Activated CD4-positive, alpha-beta T cell treated with anti-CD3 and anti-CD28 coated beads for 4 hours (primary cell): ENCODE measurements at regions not wholly inside any gene's neighbourhood (a gene's known extent, or its start where the extent isn't known, plus 50 kb on each side); places are given as distances from the start of the nearest gene placed in this dataset.

Experiments used
- DNase-seq, 2 donors: peaks; one replicate each; pipeline ENCODE4 v3.0.0-alpha.2; 2020

GRCh38 chr5:73373814-73374510 lies 74.6 kb downstream of the FOXD1 start:
- DNase-seq: no peak

GRCh38 chr5:73370640-73371583 lies 77.7 kb downstream of the FOXD1 start:
- no peak for DNase-seq

- no peak for DNase-seq
Measured at GRCh38 chr5:73370095-73370494, 78.5 kb downstream of the FOXD1 start.

- DNase-seq: no peak
Measured at GRCh38 chr5:73369278-73369677, 79.3 kb downstream of the FOXD1 start.

- DNase-seq: no peak
Measured at GRCh38 chr5:73367650-73368049, 80.9 kb downstream of the FOXD1 start.

GRCh38 chr5:73365990-73366667 lies 82.4 kb downstream of the FOXD1 start:
- DNase-seq: no peak

- no peak for DNase-seq
Measured at GRCh38 chr5:73365301-73365853, 83.2 kb downstream of the FOXD1 start.

GRCh38 chr5:73363911-73364730 lies 84.5 kb downstream of the FOXD1 start:
- no peak for DNase-seq

GRCh38 chr5:73359395-73359794 lies 89.2 kb downstream of the FOXD1 start:
- DNase-seq: no peak

- no peak for DNase-seq
Measured at GRCh38 chr5:73358366-73358765, 90.2 kb downstream of the FOXD1 start.

GRCh38 chr5:73357576-73357975 lies 91.0 kb downstream of the FOXD1 start:
- DNase-seq: no peak

GRCh38 chr5:73355108-73355507 lies 93.5 kb downstream of the FOXD1 start:
- DNase-seq: no peak

- no peak for DNase-seq
Measured at GRCh38 chr5:73354406-73354805, 94.2 kb downstream of the FOXD1 start.

GRCh38 chr5:73352649-73353230 lies 95.8 kb downstream of the FOXD1 start:
- no peak for DNase-seq

GRCh38 chr5:73352243-73352642 lies 96.3 kb downstream of the FOXD1 start:
- no peak for DNase-seq

- no peak for DNase-seq
Measured at GRCh38 chr5:73351593-73351992, 97.0 kb downstream of the FOXD1 start.

- no peak for DNase-seq
Measured at GRCh38 chr5:73346878-73347408, 101.6 kb downstream of the FOXD1 start.

GRCh38 chr5:73344835-73345234 lies 103.7 kb downstream of the FOXD1 start:
- DNase-seq: no peak

GRCh38 chr5:73339711-73340110 lies 108.9 kb downstream of the FOXD1 start:
- DNase-seq: no peak

GRCh38 chr5:73339051-73339575 lies 109.5 kb downstream of the FOXD1 start:
- DNase-seq: no peak
